ENCODE measurements at regions not wholly inside any gene's neighbourhood (a gene's known extent, or its start where the extent isn't known, plus 50 kb on each side); places are given as distances from the start of the nearest gene placed in this dataset.

GRCh38 chr1:219518907-219519248 is 94.0 kb downstream of the ZC3H11B start:
- Mint-ChIP-seq H3K36me3 (ENCODE audit: low read depth) (no peaks in the 10 kb centered on the region), H3K27ac (no peak overlapping the region), H3K9me3 (ENCODE audit: insufficient read depth) (no peaks in the 10 kb centered on the region), H3K4me1 (ENCODE audit: low read depth) (no peaks in the 10 kb centered on the region), H3K27me3 (ENCODE audit: low read depth) (no peaks in the 10 kb centered on the region), H3K4me3 (no peak overlapping the region)
- ATAC-seq = no peak
- ChIA-PET CTCF (no interaction called here), POLR2A (no interaction called here)
- DNase-seq = no peak

- no peak overlapping the region for H3K4me3 Mint-ChIP-seq
- no peaks in the 10 kb centered on the region for H3K27me3 Mint-ChIP-seq (ENCODE audit: low read depth)
- ATAC-seq (no peak), DNase-seq (no peak)
- H3K36me3 Mint-ChIP-seq (ENCODE audit: low read depth) = no peaks in the 10 kb centered on the region
- CTCF ChIA-PET = no interaction called here
- no peaks in the 10 kb centered on the region for H3K9me3 Mint-ChIP-seq (ENCODE audit: insufficient read depth)
- POLR2A ChIA-PET = no interaction called here
- no peaks in the 10 kb centered on the region for H3K4me1 Mint-ChIP-seq (ENCODE audit: low read depth)
- no peak overlapping the region for H3K27ac Mint-ChIP-seq
These were observed 94.6 kb downstream of the ZC3H11B start for GRCh38 chr1:219518168-219518906.

GRCh38 chr1:219517031-219517430 is 95.9 kb downstream of the ZC3H11B start:
- no peaks in the 10 kb centered on the region for H3K9me3 Mint-ChIP-seq (ENCODE audit: insufficient read depth)
- CTCF ChIA-PET = no interaction called here
- no peak overlapping the region for H3K4me3 Mint-ChIP-seq
- H3K4me1 Mint-ChIP-seq (ENCODE audit: low read depth) = no peaks in the 10 kb centered on the region
- no peak overlapping the region for H3K27ac Mint-ChIP-seq
- no peaks in the 10 kb centered on the region for H3K27me3 Mint-ChIP-seq (ENCODE audit: low read depth)
- no peaks in the 10 kb centered on the region for H3K36me3 Mint-ChIP-seq (ENCODE audit: low read depth)
- POLR2A ChIA-PET = no interaction called here
- DNase-seq (no peak), ATAC-seq (no peak)

- Mint-ChIP-seq H3K27ac (no peak overlapping the region), H3K4me1 (ENCODE audit: low read depth) (no peaks in the 10 kb centered on the region), H3K4me3 (no peak overlapping the region), H3K36me3 (ENCODE audit: low read depth) (no peaks in the 10 kb centered on the region), H3K27me3 (ENCODE audit: low read depth) (no peaks in the 10 kb centered on the region), H3K9me3 (ENCODE audit: insufficient read depth) (no peaks in the 10 kb centered on the region)
- CTCF ChIA-PET = no interaction called here
- DNase-seq (no peak), ATAC-seq (no peak)
- POLR2A ChIA-PET = no interaction called here
These were observed 98.2 kb downstream of the ZC3H11B start for GRCh38 chr1:219514728-219515127.

GRCh38 chr1:219507437-219507836 is 105.5 kb downstream of the ZC3H11B start:
- no peak overlapping the region for H3K27ac Mint-ChIP-seq
- ChIA-PET CTCF (no interaction called here), POLR2A (no interaction called here)
- DNase-seq (no peak), ATAC-seq (no peak)
- H3K9me3 Mint-ChIP-seq (ENCODE audit: insufficient read depth) = no peaks in the 10 kb centered on the region
- H3K4me3 Mint-ChIP-seq = no peak overlapping the region
- H3K27me3 Mint-ChIP-seq (ENCODE audit: low read depth) = no peaks in the 10 kb centered on the region
- no peaks in the 10 kb centered on the region for H3K4me1 Mint-ChIP-seq (ENCODE audit: low read depth)
- no peaks in the 10 kb centered on the region for H3K36me3 Mint-ChIP-seq (ENCODE audit: low read depth)

- Mint-ChIP-seq H3K27ac (no peak overlapping the region), H3K4me1 (ENCODE audit: low read depth) (no peaks in the 10 kb centered on the region), H3K9me3 (ENCODE audit: insufficient read depth) (no peaks in the 10 kb centered on the region), H3K27me3 (ENCODE audit: low read depth) (no peaks in the 10 kb centered on the region), H3K36me3 (ENCODE audit: low read depth) (no peaks in the 10 kb centered on the region), H3K4me3 (no peak overlapping the region)
- CTCF ChIA-PET = no interaction called here
- no peak for DNase-seq
- POLR2A ChIA-PET = no interaction called here
- ATAC-seq = no peak
These were observed 106.0 kb downstream of the ZC3H11B start for GRCh38 chr1:219506936-219507335.

GRCh38 chr1:219506473-219506899 is 106.4 kb downstream of the ZC3H11B start:
- ChIA-PET POLR2A (no interaction called here), CTCF (no interaction called here)
- no peaks in the 10 kb centered on the region for H3K36me3 Mint-ChIP-seq (ENCODE audit: low read depth)
- no peak overlapping the region for H3K27ac Mint-ChIP-seq
- ATAC-seq = no peak
- H3K27me3 Mint-ChIP-seq (ENCODE audit: low read depth) = no peaks in the 10 kb centered on the region
- no peaks in the 10 kb centered on the region for H3K9me3 Mint-ChIP-seq (ENCODE audit: insufficient read depth)
- DNase-seq = no peak
- no peak overlapping the region for H3K4me3 Mint-ChIP-seq
- no peaks in the 10 kb centered on the region for H3K4me1 Mint-ChIP-seq (ENCODE audit: low read depth)

GRCh38 chr1:219505886-219506285 is 107.0 kb downstream of the ZC3H11B start:
- Mint-ChIP-seq H3K36me3 (ENCODE audit: low read depth) (no peaks in the 10 kb centered on the region), H3K9me3 (ENCODE audit: insufficient read depth) (no peaks in the 10 kb centered on the region)
- POLR2A ChIA-PET = no interaction called here

GRCh38 chr1:219503604-219504003 is 109.3 kb downstream of the ZC3H11B start:
- POLR2A ChIA-PET = no interaction called here
- no peak for ATAC-seq
- Mint-ChIP-seq H3K27ac (no peak overlapping the region), H3K4me3 (no peak overlapping the region), H3K36me3 (ENCODE audit: low read depth) (no peaks in the 10 kb centered on the region), H3K27me3 (ENCODE audit: low read depth) (no peaks in the 10 kb centered on the region), H3K4me1 (ENCODE audit: low read depth) (no peaks in the 10 kb centered on the region), H3K9me3 (ENCODE audit: insufficient read depth) (no peaks in the 10 kb centered on the region)
- CTCF ChIA-PET = no interaction called here
- no peak for DNase-seq

More at GRCh38 chr1:219505886-219506285, 107.0 kb downstream of the ZC3H11B start:
- Mint-ChIP-seq H3K27me3 (ENCODE audit: low read depth) (no peaks in the 10 kb centered on the region), H3K27ac (no peak overlapping the region), H3K4me3 (no peak overlapping the region), H3K4me1 (ENCODE audit: low read depth) (no peaks in the 10 kb centered on the region)
- DNase-seq (no peak), ATAC-seq (no peak)
- CTCF ChIA-PET = no interaction called here

GRCh38 chr1:219500327-219500897 is 112.5 kb downstream of the ZC3H11B start:
- ATAC-seq (no peak), DNase-seq (no peak)
- Mint-ChIP-seq H3K36me3 (ENCODE audit: low read depth) (no peaks in the 10 kb centered on the region), H3K9me3 (ENCODE audit: insufficient read depth) (no peaks in the 10 kb centered on the region), H3K4me3 (no peak overlapping the region), H3K27me3 (ENCODE audit: low read depth) (no peaks in the 10 kb centered on the region), H3K4me1 (ENCODE audit: low read depth) (no peaks in the 10 kb centered on the region), H3K27ac (no peak overlapping the region)
- CTCF ChIA-PET = no interaction called here
- POLR2A ChIA-PET = no interaction called here

- Mint-ChIP-seq H3K9me3 (ENCODE audit: insufficient read depth) (no peaks in the 10 kb centered on the region), H3K36me3 (ENCODE audit: low read depth) (no peaks in the 10 kb centered on the region), H3K27ac (no peak overlapping the region), H3K4me1 (ENCODE audit: low read depth) (no peaks in the 10 kb centered on the region), H3K27me3 (ENCODE audit: low read depth) (no peaks in the 10 kb centered on the region), H3K4me3 (no peak overlapping the region)
- CTCF ChIA-PET = no interaction called here
- DNase-seq (no peak), ATAC-seq (no peak)
- POLR2A ChIA-PET = no interaction called here
These were observed 114.2 kb downstream of the ZC3H11B start for GRCh38 chr1:219498666-219499065.

GRCh38 chr1:219495737-219496408 is 117.0 kb downstream of the ZC3H11B start:
- DNase-seq = no peak
- H3K27me3 Mint-ChIP-seq (ENCODE audit: low read depth) = no peaks in the 10 kb centered on the region
- no peak overlapping the region for H3K4me3 Mint-ChIP-seq
- ATAC-seq = no peak
- POLR2A ChIA-PET = no interaction called here
- no peak overlapping the region for H3K27ac Mint-ChIP-seq
- no peaks in the 10 kb centered on the region for H3K36me3 Mint-ChIP-seq (ENCODE audit: low read depth)
- H3K9me3 Mint-ChIP-seq (ENCODE audit: insufficient read depth) = no peaks in the 10 kb centered on the region
- no peaks in the 10 kb centered on the region for H3K4me1 Mint-ChIP-seq (ENCODE audit: low read depth)
- CTCF ChIA-PET = no interaction called here

- no peak overlapping the region for H3K4me3 Mint-ChIP-seq
- H3K27ac Mint-ChIP-seq = no peak overlapping the region
- ChIA-PET POLR2A (no interaction called here), CTCF (no interaction called here)
- no peak for DNase-seq
- H3K9me3 Mint-ChIP-seq (ENCODE audit: insufficient read depth) = no peaks in the 10 kb centered on the region
- H3K27me3 Mint-ChIP-seq (ENCODE audit: low read depth) = no peaks in the 10 kb centered on the region
- no peak for ATAC-seq
- no peaks in the 10 kb centered on the region for H3K36me3 Mint-ChIP-seq (ENCODE audit: low read depth)
- H3K4me1 Mint-ChIP-seq (ENCODE audit: low read depth) = no peaks in the 10 kb centered on the region
These were observed 120.2 kb downstream of the ZC3H11B start for GRCh38 chr1:219492717-219493116.
